ENCODE measurements at regions not wholly inside any gene's neighbourhood (a gene's known extent, or its start where the extent isn't known, plus 50 kb on each side); places are given as distances from the start of the nearest gene placed in this dataset.

GRCh38 chr6:93654548-93654947 is 235.2 kb upstream of the EPHA7 start:
- TF ChIP-seq CTCF (IDR thresholded peaks at IDR 0.05) = no peak
- no peak for TF ChIP-seq POLR2A (IDR thresholded peaks at IDR 0.05)

All from tibial nerve (tissue), 3 donors.